Thyroid gland (tissue), 4 donors: ENCODE measurements at regions not wholly inside any gene's neighbourhood (a gene's known extent, or its start where the extent isn't known, plus 50 kb on each side); places are given as distances from the start of the nearest gene placed in this dataset.

ENCODE experiments used
- CTCF ChIP-seq, 6 experiments: fragments of 200-600 bp in 3 of 6; fragments of 450-650 bp in 3 of 6; sonication (generic) in 3 of 6; IDR thresholded peaks; one replicate each; pipeline ENCODE4 v1.5.1; 2016 to 2019; ENCODE audit warnings: antibody characterized with exemption in 6 of 6, mild to moderate bottlenecking in 2 of 6, inconsistent platforms in 1 of 6, moderate library complexity in 1 of 6
- POLR2A ChIP-seq, 2 donors: fragments of 450-650 bp; IDR thresholded peaks; one replicate each; pipeline ENCODE4 v1.6.1; 2017; ENCODE audit warnings: antibody characterized with exemption in 2 of 2, mild to moderate bottlenecking in 2 of 2, moderate library complexity in 1 of 2

DNA sequence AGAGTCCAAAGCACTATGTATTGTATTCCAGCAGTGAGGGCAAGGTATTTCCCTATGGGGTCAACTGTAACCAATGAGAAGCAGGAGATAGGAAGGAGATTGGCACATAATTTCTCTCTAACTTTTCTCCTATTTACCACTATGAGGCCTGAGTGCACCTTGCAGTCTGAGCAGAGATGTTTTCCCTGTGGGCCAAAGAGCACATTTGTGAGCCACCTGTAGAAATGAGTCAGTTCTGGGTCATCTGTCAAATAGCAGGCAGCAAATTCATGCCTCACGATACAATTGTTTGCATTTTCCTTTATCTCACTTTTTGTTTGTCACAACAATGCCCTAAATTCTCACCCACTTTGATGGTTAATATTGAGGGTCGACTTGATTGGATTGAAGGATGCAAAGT, 547.2 kb upstream of the NCAM2 start:
- TF ChIP-seq CTCF (IDR thresholded peaks at IDR 0.05), result no peak
- no peak for TF ChIP-seq POLR2A (IDR thresholded peaks at IDR 0.05)
